Epidermal melanocyte (primary cell): ENCODE measurements at regions not wholly inside any gene's neighbourhood (a gene's known extent, or its start where the extent isn't known, plus 50 kb on each side); places are given as distances from the start of the nearest gene placed in this dataset.
"Not testable (repeated sequence)": the region's sequence is repeated elsewhere in the genome, so short reads cannot be mapped to it uniquely, and the experiment has no call there.

Source experiments
- DNase-seq: peaks from one replicate; pipeline ENCODE4 v3.0.0; 2011; ENCODE audit warnings: low spot score; ENCODE audit not compliant: insufficient read length

GRCh38 chr1:47593598-47594285 is 155.9 kb downstream of the FOXD2 start:
- no peak for DNase-seq

GRCh38 chr1:47594627-47595026 is 156.8 kb downstream of the FOXD2 start:
- DNase-seq: no peak

GRCh38 chr1:47596328-47596727 is 158.5 kb downstream of the FOXD2 start:
- DNase-seq: no peak

- DNase-seq: no peak
These were observed 160.5 kb downstream of the FOXD2 start for GRCh38 chr1:47598357-47598756.

GRCh38 chr1:47599777-47600176 is 161.9 kb downstream of the FOXD2 start:
- DNase-seq: no peak

- not testable (repeated sequence) for DNase-seq
These were observed 164.6 kb downstream of the FOXD2 start for GRCh38 chr1:47602491-47602890.

GRCh38 chr1:47604869-47605268 is 167.0 kb downstream of the FOXD2 start:
- DNase-seq: not testable (repeated sequence)

GRCh38 chr1:47608296-47608875 is 170.5 kb downstream of the FOXD2 start:
- DNase-seq: no peak

GRCh38 chr1:47611992-47612391 is 174.1 kb downstream of the FOXD2 start:
- DNase-seq: no peak

- no peak for DNase-seq
These were observed 175.0 kb downstream of the FOXD2 start for GRCh38 chr1:47612819-47613218.

GRCh38 chr1:47616036-47616435 is 178.2 kb downstream of the FOXD2 start:
- no peak for DNase-seq

- no peak for DNase-seq
These were observed 179.1 kb downstream of the FOXD2 start for GRCh38 chr1:47616906-47617305.

- DNase-seq: no peak
These were observed 179.8 kb downstream of the FOXD2 start for GRCh38 chr1:47617381-47618221.

GRCh38 chr1:47618222-47618720 is 180.4 kb downstream of the FOXD2 start:
- no peak for DNase-seq

GRCh38 chr1:47618830-47619229 is 181.0 kb downstream of the FOXD2 start:
- no peak for DNase-seq

- no peak for DNase-seq
These were observed 183.6 kb downstream of the FOXD2 start for GRCh38 chr1:47621483-47621882.

- DNase-seq: no peak
These were observed 184.1 kb downstream of the FOXD2 start for GRCh38 chr1:47621977-47622376.

GRCh38 chr1:47622776-47623556 is 185.1 kb downstream of the FOXD2 start:
- no peak for DNase-seq

- no peak for DNase-seq
These were observed 185.7 kb downstream of the FOXD2 start for GRCh38 chr1:47623557-47623940.

GRCh38 chr1:47624531-47624930 is 186.7 kb downstream of the FOXD2 start:
- no peak for DNase-seq

- DNase-seq: no peak
These were observed 189.2 kb downstream of the FOXD2 start for GRCh38 chr1:47627016-47627415.
